ENCODE measurements at regions not wholly inside any gene's neighbourhood (a gene's known extent, or its start where the extent isn't known, plus 50 kb on each side); places are given as distances from the start of the nearest gene placed in this dataset.

DNA sequence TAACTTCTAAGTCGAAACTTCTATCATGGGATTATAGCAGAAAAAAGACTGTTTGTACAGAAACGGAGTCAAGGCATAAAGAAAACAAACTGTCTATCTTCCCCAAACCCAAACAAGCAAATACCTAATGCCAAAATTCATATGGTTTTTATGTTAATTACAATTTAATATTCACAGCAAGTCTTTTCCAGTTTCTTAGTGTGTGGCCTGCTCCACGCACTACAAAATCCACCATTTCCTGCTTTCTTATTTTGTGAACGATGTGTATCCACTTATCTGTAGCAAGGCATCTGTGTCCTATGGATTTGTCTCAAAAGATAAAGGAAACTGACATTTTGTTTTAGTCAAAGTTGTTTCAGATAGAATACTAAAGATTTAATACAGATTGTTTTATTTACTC is 588.0 kb upstream of the CCDC54 start:
- Histone ChIP-seq H3K9me3 (no peaks in the 10 kb centered on the region), H3K36me3 (ENCODE audit: insufficient read depth in 1 of 2, low read depth in 1 of 2) (no peaks in the 10 kb centered on the region), H3K27me3 (ENCODE audit: insufficient read depth in 3 of 3, low read length in 2 of 3) (no peaks in the 10 kb centered on the region), H3K27ac (no peak overlapping the region), H3K4me3 (no peak overlapping the region), H3K4me1 (no peaks in the 10 kb centered on the region)
- intact Hi-C loops (cut with DNase I) = no loop called here
- WGBS, 3 donors = 83 to 90% (median 85%) methylated on average over 4 of the region's 4 CpGs
- TF ChIP-seq CTCF (IDR thresholded peaks at IDR 0.05) = no peak
- ATAC-seq (no peak), DNase-seq (no peak)

GRCh38 chr3:106792716-106793115 is 584.5 kb upstream of the CCDC54 start:
- 92 to 97% (median 97%) methylated on average over 1 of the region's 1 CpG for WGBS, 3 donors
- H3K4me3 ChIP-seq = no peak overlapping the region
- no peaks in the 10 kb centered on the region for H3K36me3 ChIP-seq (ENCODE audit: insufficient read depth in 1 of 2, low read depth in 1 of 2)
- no peak overlapping the region for H3K27ac ChIP-seq
- intact Hi-C loops (cut with DNase I) = no loop called here
- no peaks in the 10 kb centered on the region for H3K9me3 ChIP-seq
- DNase-seq (no peak), ATAC-seq (no peak)
- no peaks in the 10 kb centered on the region for H3K27me3 ChIP-seq (ENCODE audit: insufficient read depth in 3 of 3, low read length in 2 of 3)
- no peaks in the 10 kb centered on the region for H3K4me1 ChIP-seq
- TF ChIP-seq CTCF (IDR thresholded peaks at IDR 0.05) = no peak

- intact Hi-C loops (cut with DNase I) = no loop called here
- Histone ChIP-seq H3K9me3 (no peaks in the 10 kb centered on the region), H3K27me3 (ENCODE audit: insufficient read depth in 3 of 3, low read length in 2 of 3) (no peaks in the 10 kb centered on the region), H3K36me3 (ENCODE audit: insufficient read depth in 1 of 2, low read depth in 1 of 2) (no peaks in the 10 kb centered on the region), H3K4me3 (no peak overlapping the region), H3K4me1 (no peaks in the 10 kb centered on the region), H3K27ac (no peak overlapping the region)
- no peak for DNase-seq
- no peak for TF ChIP-seq CTCF (IDR thresholded peaks at IDR 0.05)
- WGBS, 3 donors = 92 to 93% (median 92%) methylated on average over 3 of the region's 3 CpGs
- no peak for ATAC-seq
These were observed 582.8 kb upstream of the CCDC54 start for GRCh38 chr3:106794442-106794841.

GRCh38 chr3:106795553-106795952 is 581.7 kb upstream of the CCDC54 start:
- ATAC-seq (no peak), DNase-seq (no peak)
- H3K36me3 ChIP-seq (ENCODE audit: insufficient read depth in 1 of 2, low read depth in 1 of 2) = no peaks in the 10 kb centered on the region
- no peak for TF ChIP-seq CTCF (IDR thresholded peaks at IDR 0.05)
- no peak overlapping the region for H3K27ac ChIP-seq
- no peaks in the 10 kb centered on the region for H3K27me3 ChIP-seq (ENCODE audit: insufficient read depth in 3 of 3, low read length in 2 of 3)
- no peaks in the 10 kb centered on the region for H3K4me1 ChIP-seq
- H3K9me3 ChIP-seq = no peaks in the 10 kb centered on the region
- 95 to 97% (median 95%) methylated on average over 1 of the region's 1 CpG for WGBS, 3 donors
- intact Hi-C loops (cut with DNase I) = no loop called here
- no peak overlapping the region for H3K4me3 ChIP-seq

DNA sequence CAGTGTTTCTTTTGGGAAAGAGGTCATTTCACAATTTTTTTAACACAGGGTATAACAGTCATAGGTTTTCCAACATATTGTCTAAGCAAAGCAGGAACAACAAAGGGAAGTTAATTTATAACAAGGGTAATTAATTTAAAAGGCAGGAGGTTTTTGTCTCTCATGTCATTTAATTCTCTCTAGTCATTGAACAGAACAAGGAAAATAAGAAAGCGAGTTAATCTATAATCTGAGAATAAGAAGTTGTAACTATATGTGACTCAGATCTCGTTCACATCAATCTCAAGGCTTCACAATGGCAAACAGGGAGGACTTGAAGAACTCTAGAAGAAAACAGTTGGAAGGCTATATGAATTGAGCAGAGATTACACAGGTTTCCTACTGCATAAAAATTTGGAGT is 579.8 kb upstream of the CCDC54 start:
- intact Hi-C loops (cut with DNase I) = no loop called here
- no peaks in the 10 kb centered on the region for H3K9me3 ChIP-seq
- no peak overlapping the region for H3K27ac ChIP-seq
- H3K4me3 ChIP-seq = no peak overlapping the region
- TF ChIP-seq CTCF (IDR thresholded peaks at IDR 0.05) = no peak
- H3K4me1 ChIP-seq = no peaks in the 10 kb centered on the region
- 94 to 100% (median 95%) methylated on average over 2 of the region's 2 CpGs for WGBS, 3 donors
- no peaks in the 10 kb centered on the region for H3K27me3 ChIP-seq (ENCODE audit: insufficient read depth in 3 of 3, low read length in 2 of 3)
- ATAC-seq (no peak), DNase-seq (no peak)
- no peaks in the 10 kb centered on the region for H3K36me3 ChIP-seq (ENCODE audit: insufficient read depth in 1 of 2, low read depth in 1 of 2)
